Heart right ventricle (tissue), 16 donors: ENCODE measurements at regions not wholly inside any gene's neighbourhood (a gene's known extent, or its start where the extent isn't known, plus 50 kb on each side); places are given as distances from the start of the nearest gene placed in this dataset.
"Not testable (repeated sequence)": the region's sequence is repeated elsewhere in the genome, so short reads cannot be mapped to it uniquely, and the experiment has no call there.

Source experiments
- ATAC-seq, 8 donors: fragments of 200-7000 bp; cut with Tn5 transposase; one replicate each; pipeline ENCODE4 v1.9.1; 2020; ENCODE audit warnings: mild to moderate bottlenecking in 8 of 8, moderate library complexity in 8 of 8, moderate number of reproducible peaks in 1 of 8
- DNase-seq, 2 donors: peaks; one replicate each; pipeline ENCODE4 v3.0.0-alpha.2; 2020
- H3K27ac ChIP-seq, 10 donors: fragments of 200-600 bp; sonication (generic) in 2 of 10; one replicate each; pipeline versions ENCODE4 v1.5.0 to v1.8.0; 2020 to 2022; ENCODE audit warnings: mild to moderate bottlenecking in 3 of 10
- H3K27me3 ChIP-seq, 7 donors: fragments of 200-600 bp; one replicate each; pipeline ENCODE4 v1.8.0; 2021 to 2022; ENCODE audit warnings: mild to moderate bottlenecking in 2 of 7
- H3K36me3 ChIP-seq, 9 donors: fragments of 200-600 bp; sonication (generic) in 1 of 9; one replicate each; pipeline versions ENCODE4 v1.5.0 to v1.8.0; 2020 to 2022; ENCODE audit warnings: mild to moderate bottlenecking in 2 of 9
- H3K4me1 ChIP-seq, 9 donors: fragments of 200-600 bp; sonication (generic) in 1 of 9; one replicate each; pipeline versions ENCODE4 v1.5.0 to v1.8.0; 2020 to 2022; ENCODE audit warnings: mild to moderate bottlenecking in 4 of 9
- H3K4me3 ChIP-seq, 10 donors: fragments of 200-600 bp; sonication (generic) in 2 of 10; one replicate each; pipeline versions ENCODE4 v1.5.0 to v1.8.0; 2020 to 2022; ENCODE audit warnings: mild to moderate bottlenecking in 7 of 10, moderate library complexity in 2 of 10
- H3K9me3 ChIP-seq, 11 donors: fragments of 200-600 bp in 10 of 11; sonication (generic) in 2 of 11; one replicate each; pipeline versions ENCODE4 v1.5.0 to v1.8.0; 2013 to 2022; ENCODE audit warnings: mild to moderate bottlenecking in 2 of 11, control low read depth in 1 of 11, moderate library complexity in 1 of 11
- WGBS, 2 donors: extraction: QIAGEN DNeasy Blood & Tissue Kit; methylation state at CpG; one replicate each; pipeline ENCODE4 v1.1.7; 2013; ENCODE audit warnings: inconsistent platforms in 1 of 2; 5-methylcytosine and 5-hydroxymethylcytosine counted together
- intact Hi-C, 10 donors: fragments of 100-400 bp; cut with DNase I; formaldehyde crosslinking; loops; one replicate each; pipeline versions ENCODE4 v1.11.1 to v1.14.2; 2022
- TF ChIP-seq, protein P1 (sequence below), 9 donors: fragments of 200-600 bp; sonication (generic) in 2 of 9; IDR thresholded peaks; one replicate each; pipeline versions ENCODE4 v1.5.0 to v1.8.0; 2021 to 2022; ENCODE audit warnings: antibody characterized with exemption in 9 of 9, mild to moderate bottlenecking in 5 of 9, moderate library complexity in 1 of 9
- donor health status: Arrhythmogenic right ventricular cardiomyopathy.
- donor health status: ischemic (EF 13 %, LVEDD 7.1; RV severe dilation, severe dysfunction).
- donor health status: healthy with polysubstance abuse.
- donor health status: DM: no; HTN: yes; CAD: no.
- donor health status: DM: no; HTN: no; CAD: no.
- donor health status: ischemic (EF 25% LVEDD 6.9; RV normal size, moderate dysfunction).
- donor health status: ischemic (EF 25% LVEDD 5.7; RV mildly dilated, moderate dysfunction).
- donor health status: healthy.
- donor health status: DM: yes; HTN: yes; CAD: no.
- donor health status: Ischemic cardiomyopathy.
- donor health status: ischemic (EF 35%, LVEDD 5.7; RV mildly dilated, moderate dysfunction).
- donor health status: nonischemic (EF 11% LVEDD 7.7; RV severe dilation, severe dysfunction).
- donor health status: DM: yes; HTN: yes; CAD: no.
- donor health status: PGD.
- donor health status: ischemic (EF 29% LVEDD 5.4; RV normal size, mild dysfunction).
- donor health status: nonischemic (EF 23%, LVEDD 6.1; RV moderate dilation, normal function).

DNA sequence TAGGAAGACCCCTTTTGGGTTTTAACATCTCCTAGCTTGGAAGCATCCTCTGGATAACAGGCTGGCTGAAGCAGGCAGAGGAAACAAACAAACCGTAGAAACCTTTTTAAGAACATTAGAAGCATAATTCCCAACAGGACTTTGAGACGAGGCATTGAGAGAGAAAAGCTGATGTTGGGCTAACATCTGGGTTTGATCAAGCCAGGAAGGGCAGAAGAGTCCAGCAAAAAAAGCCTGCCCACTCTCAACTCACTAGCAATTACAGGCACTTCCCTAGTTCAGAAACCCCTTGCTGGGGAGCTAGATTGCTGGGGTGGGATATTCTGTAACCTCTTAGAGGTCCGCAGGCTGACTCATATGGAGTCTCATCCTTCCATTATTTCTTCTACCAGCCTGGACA, 75.4 kb upstream of the CTNNA1 start:
- H3K36me3 ChIP-seq = no peaks in the 10 kb centered on the region
- no peaks in the 10 kb centered on the region for H3K27me3 ChIP-seq
- no peak overlapping the region for H3K27ac ChIP-seq
- intact Hi-C loops = no loop called here
- TF ChIP-seq, protein P1, sequence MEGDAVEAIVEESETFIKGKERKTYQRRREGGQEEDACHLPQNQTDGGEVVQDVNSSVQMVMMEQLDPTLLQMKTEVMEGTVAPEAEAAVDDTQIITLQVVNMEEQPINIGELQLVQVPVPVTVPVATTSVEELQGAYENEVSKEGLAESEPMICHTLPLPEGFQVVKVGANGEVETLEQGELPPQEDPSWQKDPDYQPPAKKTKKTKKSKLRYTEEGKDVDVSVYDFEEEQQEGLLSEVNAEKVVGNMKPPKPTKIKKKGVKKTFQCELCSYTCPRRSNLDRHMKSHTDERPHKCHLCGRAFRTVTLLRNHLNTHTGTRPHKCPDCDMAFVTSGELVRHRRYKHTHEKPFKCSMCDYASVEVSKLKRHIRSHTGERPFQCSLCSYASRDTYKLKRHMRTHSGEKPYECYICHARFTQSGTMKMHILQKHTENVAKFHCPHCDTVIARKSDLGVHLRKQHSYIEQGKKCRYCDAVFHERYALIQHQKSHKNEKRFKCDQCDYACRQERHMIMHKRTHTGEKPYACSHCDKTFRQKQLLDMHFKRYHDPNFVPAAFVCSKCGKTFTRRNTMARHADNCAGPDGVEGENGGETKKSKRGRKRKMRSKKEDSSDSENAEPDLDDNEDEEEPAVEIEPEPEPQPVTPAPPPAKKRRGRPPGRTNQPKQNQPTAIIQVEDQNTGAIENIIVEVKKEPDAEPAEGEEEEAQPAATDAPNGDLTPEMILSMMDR (IDR thresholded peaks at IDR 0.05) = no peak
- ATAC-seq (no peak), DNase-seq (no peak)
- no peak overlapping the region for H3K4me3 ChIP-seq
- peaks cover 0 to 12% (median 3%) of the 10 kb centered on the region in 11 donors for H3K9me3 ChIP-seq
- WGBS, 2 donors = 74 to 82% methylated on average over 3 of the region's 3 CpGs
- H3K4me1 ChIP-seq = no peaks in the 10 kb centered on the region

DNA sequence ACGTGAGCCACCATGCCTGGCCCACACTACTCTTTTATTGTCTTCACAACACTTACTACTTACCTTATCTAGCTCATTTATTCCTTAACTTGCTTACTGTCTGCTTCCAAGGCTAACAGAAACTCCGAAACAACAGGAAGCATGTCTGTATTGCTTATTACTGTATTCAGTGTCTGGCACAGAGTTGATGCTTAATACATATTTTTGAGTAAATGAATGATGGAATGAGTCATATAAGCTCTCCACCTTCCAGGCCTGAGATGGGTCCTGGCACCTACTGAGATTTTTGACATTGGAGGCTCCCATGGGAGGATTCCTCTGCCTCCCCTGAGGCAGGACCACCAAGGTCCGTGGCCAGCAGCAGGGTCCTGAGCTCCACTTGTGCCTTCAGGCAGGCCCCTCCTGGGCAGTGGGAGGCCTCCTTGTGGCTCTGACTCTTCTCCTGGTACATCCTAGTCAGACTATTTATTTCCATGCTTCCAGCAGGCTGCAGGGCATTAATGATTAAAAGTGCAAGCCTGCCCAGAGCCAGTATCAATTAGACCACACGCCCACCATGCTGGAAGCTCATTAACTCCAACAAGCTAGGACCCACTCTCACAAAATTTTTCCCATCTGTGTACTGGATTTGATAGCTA, 76.5 kb upstream of the CTNNA1 start:
- intact Hi-C loops = no loop called here
- H3K27ac ChIP-seq = no peak overlapping the region
- H3K4me1 ChIP-seq = no peaks in the 10 kb centered on the region
- WGBS, 2 donors = 77 to 82% methylated on average over 4 of the region's 4 CpGs
- TF ChIP-seq, protein P1 (IDR thresholded peaks at IDR 0.05) = no peak
- DNase-seq (no peak), ATAC-seq (no peak)
- no peaks in the 10 kb centered on the region for H3K27me3 ChIP-seq
- peaks cover 0 to 12% (median 3%) of the 10 kb centered on the region in 11 donors for H3K9me3 ChIP-seq
- H3K36me3 ChIP-seq = no peaks in the 10 kb centered on the region
- H3K4me3 ChIP-seq = no peak overlapping the region

DNA sequence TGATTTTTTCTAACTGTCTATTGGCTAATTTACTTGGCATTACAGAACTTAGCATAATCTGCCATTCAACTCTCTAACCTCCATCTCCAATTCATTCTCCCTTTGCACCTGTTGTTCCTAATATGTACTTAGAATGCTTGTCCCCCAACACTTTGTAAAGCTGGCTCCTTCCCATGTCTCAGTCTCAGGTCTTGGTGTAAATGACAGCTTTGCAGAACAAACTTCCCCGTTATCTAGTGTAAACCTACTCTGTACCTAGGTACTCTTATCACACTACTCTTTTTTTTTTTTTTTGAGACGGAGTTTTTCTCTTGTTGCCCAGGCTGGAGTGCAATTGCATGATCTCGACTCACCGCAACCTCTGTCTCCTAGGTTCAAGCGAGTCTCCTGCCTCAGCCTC, 77.2 kb upstream of the CTNNA1 start:
- Histone ChIP-seq H3K27me3 (no peaks in the 10 kb centered on the region), H3K9me3 (peaks cover 0 to 12% (median 3%) of the 10 kb centered on the region in 11 donors), H3K4me3 (no peak overlapping the region), H3K4me1 (no peaks in the 10 kb centered on the region), H3K27ac (no peak overlapping the region), H3K36me3 (no peaks in the 10 kb centered on the region)
- intact Hi-C loops = no loop called here
- TF ChIP-seq, protein P1 (IDR thresholded peaks at IDR 0.05) = no peak
- WGBS, 2 donors = 79 to 83% methylated on average over 5 of the region's 5 CpGs
- DNase-seq (no peak), ATAC-seq (no peak)

DNA sequence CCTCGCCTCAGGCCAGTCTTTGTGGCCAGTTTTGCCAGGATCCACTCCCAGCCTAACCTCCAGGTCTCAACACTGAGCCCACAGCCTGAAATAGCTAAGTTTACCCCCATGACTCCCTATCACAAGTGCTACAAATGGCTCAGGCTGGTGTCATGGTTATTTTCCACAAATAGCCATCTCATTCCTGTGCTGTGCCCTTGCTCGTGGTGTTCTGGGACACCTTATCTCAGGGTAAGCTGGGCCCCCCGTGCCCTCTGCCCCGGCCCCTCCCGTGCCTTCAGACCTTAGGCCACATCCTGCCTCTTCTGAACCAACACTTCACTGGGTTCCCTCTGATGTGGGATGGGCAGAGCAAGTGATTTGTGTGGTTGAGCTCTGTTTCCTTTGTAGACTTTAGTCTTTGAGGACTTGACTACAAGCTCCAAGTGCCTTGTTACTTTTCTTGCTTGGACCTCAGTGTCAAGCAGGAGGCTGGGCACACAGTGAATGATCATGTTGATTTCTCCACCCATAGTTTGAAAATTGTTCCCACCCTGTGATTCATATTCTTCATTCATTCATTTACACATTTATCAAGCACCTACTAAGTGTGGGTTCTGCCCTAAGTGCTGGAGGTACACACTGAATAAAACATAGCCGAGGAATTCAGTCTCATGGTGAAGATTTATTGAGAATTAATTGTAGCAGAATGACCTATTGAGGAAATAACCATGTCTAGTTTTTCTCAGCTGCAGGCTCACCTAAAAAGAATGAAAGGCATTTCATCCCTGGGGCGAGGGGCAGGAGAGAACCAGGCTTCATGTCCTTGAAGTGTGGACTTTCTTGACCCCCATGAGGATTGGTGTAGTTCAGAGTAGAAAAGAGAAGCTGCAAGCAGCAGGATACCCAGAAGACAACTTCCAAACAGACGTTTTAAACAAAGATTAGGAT, 84.5 kb upstream of the CTNNA1 start:
- TF ChIP-seq, protein P1 (IDR thresholded peaks at IDR 0.05) = no peak
- intact Hi-C loops = no loop called here
- WGBS, 2 donors = 43 to 49% methylated on average over 8 of the region's 8 CpGs
- peak; percentile 55 to 77 for DNase-seq
- Histone ChIP-seq H3K27me3 (peaks cover 0 to 13% (median 0%) of the 10 kb centered on the region in 7 donors), H3K36me3 (no peaks in the 10 kb centered on the region), H3K4me3 (no peak overlapping the region), H3K27ac (peak overlapping the region; percentile 56 to 93 (median 83)), H3K4me1 (peaks cover 0 to 41% (median 16%) of the 10 kb centered on the region in 9 donors), H3K9me3 (peaks cover 0 to under 1% (median 0%) of the 10 kb centered on the region in 11 donors)
- peak; percentile 88 to 98 (median 94) for ATAC-seq

DNA sequence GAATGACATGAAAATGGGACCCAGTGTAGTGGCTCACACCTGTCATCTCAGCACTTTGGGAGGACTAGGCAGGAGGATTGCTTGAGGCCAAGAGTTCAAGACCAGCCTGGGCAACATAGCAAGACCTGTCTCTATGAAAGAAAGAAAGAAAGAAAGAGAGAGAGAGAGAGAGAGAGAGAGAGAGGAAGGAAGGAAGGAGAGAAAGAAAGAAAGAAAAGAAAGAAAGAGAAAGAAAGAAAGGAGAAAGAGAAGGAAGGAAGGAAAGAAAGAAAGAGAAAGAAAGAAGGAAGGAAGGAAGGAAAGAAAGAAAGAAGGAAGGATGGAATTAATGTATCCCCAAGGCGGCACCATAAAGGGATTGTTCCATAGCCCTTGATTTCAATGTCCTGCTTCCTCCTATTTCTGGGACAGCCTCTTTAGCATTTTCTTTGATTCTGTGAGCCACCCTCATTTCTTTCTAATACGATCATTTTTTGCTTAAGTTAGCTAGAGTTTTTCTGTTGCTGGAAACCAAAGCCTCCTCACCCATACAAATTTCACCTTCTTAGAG, 85.4 kb upstream of the CTNNA1 start:
- H3K4me3 ChIP-seq, H3K9me3 ChIP-seq, ATAC-seq, intact Hi-C loops, H3K36me3 ChIP-seq, DNase-seq: not testable (repeated sequence)
- 82 to 90% methylated on average over 2 of the region's 2 CpGs for WGBS, 2 donors
- peak overlapping the region; percentile 56 to 93 (median 83) for H3K27ac ChIP-seq
- H3K4me1 ChIP-seq = peaks cover 0 to 47% (median 16%) of the 10 kb centered on the region in 9 donors
- H3K27me3 ChIP-seq = peaks cover 0 to 13% (median 0%) of the 10 kb centered on the region in 7 donors
